ENCODE measurements at regions not wholly inside any gene's neighbourhood (a gene's known extent, or its start where the extent isn't known, plus 50 kb on each side); places are given as distances from the start of the nearest gene placed in this dataset.

DNA sequence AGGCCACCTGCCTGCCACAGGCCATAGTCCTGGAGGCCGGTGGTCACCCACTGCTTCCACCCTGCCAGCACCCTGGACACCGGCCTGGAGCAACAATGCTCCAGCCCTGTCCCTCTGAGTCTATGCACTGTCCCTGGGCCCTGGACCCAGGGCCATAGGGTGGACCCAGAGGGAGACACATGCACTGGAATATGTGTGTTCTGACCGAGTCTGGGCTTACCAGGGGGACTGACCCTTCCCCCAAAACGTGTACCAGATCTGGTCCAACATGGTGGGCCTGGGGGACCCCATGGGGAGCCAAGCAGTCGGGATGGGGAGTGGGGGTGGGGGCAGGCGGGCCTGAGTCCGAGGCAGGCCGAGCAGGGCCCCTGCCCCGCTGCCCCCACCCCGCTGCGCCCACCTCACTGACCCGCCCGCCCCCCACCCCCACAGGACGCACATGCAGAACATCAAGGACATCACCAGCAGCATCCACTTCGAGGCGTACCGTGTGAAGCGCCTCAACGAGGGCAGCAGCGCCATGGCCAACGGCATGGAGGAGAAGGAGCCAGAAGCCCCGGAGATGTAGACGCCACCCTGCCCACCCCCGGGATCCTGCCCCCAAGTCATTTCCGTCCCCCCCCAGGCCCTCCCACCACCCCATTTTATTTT, 357.4 kb downstream of the SEC14L1 start (continued):
- TF ChIP-seq, protein P1, sequence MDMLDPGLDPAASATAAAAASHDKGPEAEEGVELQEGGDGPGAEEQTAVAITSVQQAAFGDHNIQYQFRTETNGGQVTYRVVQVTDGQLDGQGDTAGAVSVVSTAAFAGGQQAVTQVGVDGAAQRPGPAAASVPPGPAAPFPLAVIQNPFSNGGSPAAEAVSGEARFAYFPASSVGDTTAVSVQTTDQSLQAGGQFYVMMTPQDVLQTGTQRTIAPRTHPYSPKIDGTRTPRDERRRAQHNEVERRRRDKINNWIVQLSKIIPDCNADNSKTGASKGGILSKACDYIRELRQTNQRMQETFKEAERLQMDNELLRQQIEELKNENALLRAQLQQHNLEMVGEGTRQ (IDR thresholded peaks at IDR 0.05; ENCODE audit: low read length): no peak
- TF ChIP-seq JUN (IDR thresholded peaks at IDR 0.05; ENCODE audit: low read depth, low read length) (no peak), SRF (IDR thresholded peaks at IDR 0.05; ENCODE audit: low read depth, low read length) (no peak), RFX5 (IDR thresholded peaks at IDR 0.05; ENCODE audit: borderline replicate concordance, low read depth, low read length) (no peak), CBX5 (IDR thresholded peaks at IDR 0.05; ENCODE audit: low read depth, low read length) (no peak), SP2 (IDR thresholded peaks at IDR 0.05; ENCODE audit: low read length) (no peak), KDM4A (IDR thresholded peaks at IDR 0.05; ENCODE audit: low read depth, low read length, severe bottlenecking) (no peak), JUND (IDR thresholded peaks at IDR 0.05; ENCODE audit: low read length) (no peak), HDAC6 (IDR thresholded peaks at IDR 0.05; ENCODE audit: low read depth, low read length) (no peak)
